Femur (tissue), 1 donor: ENCODE measurements at regions not wholly inside any gene's neighbourhood (a gene's known extent, or its start where the extent isn't known, plus 50 kb on each side); places are given as distances from the start of the nearest gene placed in this dataset.

Source experiments
- DNase-seq: peaks from one replicate; pipeline ENCODE4 v3.0.0-alpha.2; 2017

GRCh38 chr2:8399731-8400130, 282.1 kb upstream of the ID2 start:
- no peak for DNase-seq

DNA sequence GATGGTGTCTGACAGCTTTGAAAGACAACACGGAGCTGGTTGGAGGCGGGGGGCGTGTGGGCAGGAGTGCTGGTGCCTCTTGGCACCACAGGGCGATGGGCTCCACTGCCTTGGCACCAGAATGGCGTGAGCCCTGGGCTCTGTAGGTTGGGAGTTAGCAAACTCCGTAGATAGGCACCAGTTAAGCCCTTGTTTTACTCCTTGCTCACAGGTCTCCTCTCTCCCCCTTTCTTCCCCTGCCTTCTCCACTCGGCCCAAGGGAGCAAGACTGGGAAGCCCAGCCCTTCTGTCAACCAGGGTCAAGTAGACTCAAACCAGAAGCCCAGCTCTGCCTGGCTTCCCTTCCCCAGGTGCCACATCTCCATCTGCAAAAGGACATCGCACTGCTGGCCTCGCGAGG, 281.7 kb upstream of the ID2 start:
- no peak for DNase-seq

DNA sequence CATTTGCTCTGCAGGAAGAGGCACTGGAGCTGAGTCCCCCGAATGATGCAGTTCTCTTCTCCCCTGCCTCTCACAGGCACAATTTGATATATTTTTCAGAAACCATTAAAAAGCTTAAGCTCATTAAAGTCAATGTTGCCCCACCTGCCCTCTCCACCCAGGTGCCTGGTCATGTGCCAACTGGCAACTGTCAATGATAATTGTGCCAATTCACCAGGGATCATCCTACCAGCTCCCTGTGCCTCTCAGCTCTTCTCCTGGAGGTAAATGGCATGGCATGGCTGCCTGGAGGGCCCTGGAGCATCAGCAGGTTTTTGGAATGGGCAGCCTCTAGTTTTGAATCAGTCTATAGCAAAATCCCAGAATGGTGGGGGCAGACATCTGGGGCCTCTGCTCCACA, 279.6 kb upstream of the ID2 start:
- no peak for DNase-seq

DNA sequence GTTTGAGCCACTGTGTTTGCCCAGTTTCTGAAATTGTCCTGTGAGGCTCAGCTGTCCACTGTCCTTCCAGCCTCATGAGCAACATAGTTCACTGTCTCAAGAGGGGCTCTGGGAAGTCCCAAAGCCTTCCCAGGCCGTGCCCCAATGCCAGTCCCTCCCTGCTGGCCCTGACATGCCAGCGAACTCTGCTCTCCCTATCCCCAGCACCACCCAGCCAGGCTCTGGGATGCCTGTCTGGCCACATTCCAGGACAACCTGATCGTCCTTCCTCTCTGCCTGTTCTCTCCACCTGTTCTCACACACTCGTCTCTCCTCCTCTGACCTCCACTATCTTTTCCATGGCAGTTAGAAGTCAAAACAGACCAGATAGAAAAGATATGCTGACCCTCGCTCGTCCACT, 278.0 kb upstream of the ID2 start:
- no peak for DNase-seq

GRCh38 chr2:8405334-8405733, 276.5 kb upstream of the ID2 start:
- DNase-seq = no peak

- DNase-seq = no peak
Measured at GRCh38 chr2:8406271-8406670, 275.6 kb upstream of the ID2 start.

- no peak for DNase-seq
Measured at GRCh38 chr2:8407332-8407731, 274.5 kb upstream of the ID2 start.

GRCh38 chr2:8408560-8409460, 273.0 kb upstream of the ID2 start:
- DNase-seq = no peak

DNA sequence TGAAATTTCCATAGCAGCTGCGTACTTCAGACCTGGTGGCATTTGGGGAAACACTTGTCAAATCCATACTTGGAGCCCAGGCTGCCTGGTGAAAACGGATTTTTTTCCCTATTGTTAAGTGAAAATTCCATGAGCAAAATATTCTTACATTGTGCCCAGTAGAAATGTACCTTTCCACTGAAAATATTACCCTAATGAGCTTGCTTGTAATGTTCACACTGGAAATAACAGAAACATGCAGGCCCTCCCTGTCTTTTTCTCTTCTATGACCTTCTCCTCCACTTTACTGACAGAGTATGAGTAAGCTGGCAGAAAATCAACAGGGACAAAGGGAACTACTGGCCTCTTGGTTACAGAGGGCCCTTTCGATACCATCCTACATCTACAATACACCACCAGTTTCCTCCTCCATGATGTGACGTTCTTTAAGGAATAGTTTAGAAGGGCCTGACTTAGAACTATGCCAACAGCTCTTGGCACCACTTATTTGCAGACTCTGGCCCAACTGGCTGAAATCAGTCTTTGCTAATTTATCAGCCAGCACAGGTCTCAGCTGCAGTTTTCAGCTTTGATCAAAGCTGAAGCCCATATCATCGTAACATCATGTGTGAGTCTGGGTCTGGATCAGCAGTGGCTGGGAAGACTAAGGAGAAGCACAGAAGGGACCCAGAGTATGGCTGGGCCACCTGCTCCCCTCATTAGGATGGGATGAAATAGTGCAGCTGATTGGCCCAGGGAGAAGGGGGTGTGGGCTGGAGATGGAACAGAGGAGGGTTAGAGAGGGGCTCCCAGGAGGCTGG, 272.2 kb upstream of the ID2 start:
- DNase-seq = no peak

DNA sequence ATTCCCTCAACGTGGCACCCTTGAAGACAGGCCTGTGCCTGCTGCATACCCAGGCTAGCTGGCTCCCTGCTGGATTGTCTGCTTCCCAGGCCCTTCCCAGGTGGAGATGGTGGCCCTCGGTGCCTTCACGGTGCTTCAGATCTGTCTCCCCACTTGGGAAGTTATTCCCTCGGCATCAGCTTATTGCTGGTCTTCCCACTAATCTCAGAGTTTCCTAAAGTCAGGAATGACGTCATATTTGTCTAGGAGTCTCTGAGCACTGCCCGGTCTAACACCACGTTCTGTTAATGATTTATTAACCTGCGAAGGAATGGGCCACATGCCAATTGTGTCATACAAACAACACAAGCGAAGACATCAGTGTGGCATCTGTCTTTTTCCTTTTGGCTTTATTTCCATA, 269.8 kb upstream of the ID2 start:
- DNase-seq = no peak

DNA sequence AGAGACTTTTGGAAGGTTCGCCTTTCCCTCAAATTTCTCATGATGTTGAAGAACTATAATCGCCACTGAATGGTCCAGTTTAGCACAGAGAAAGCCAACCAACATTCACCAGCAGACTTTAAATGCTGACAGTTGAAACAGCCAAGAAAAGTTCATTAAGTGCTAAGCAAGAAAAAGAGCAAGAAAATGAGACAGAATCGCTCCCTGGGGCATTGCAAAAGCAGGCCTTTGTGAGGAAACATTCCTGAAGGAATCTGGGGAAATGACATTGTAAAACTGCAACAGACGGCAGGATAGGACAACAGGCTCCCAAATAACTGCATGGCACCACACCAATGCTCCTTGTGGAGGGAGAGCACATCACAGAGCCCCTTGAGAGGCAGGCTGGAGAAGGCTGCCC, 269.3 kb upstream of the ID2 start:
- DNase-seq = no peak

GRCh38 chr2:8413589-8414135, 268.2 kb upstream of the ID2 start:
- DNase-seq = no peak

GRCh38 chr2:8414946-8415879, 266.6 kb upstream of the ID2 start:
- DNase-seq = no peak

- DNase-seq = no peak
Measured at GRCh38 chr2:8416001-8416571, 265.8 kb upstream of the ID2 start.

- no peak for DNase-seq
Measured at GRCh38 chr2:8416849-8417832, 264.7 kb upstream of the ID2 start.

GRCh38 chr2:8418721-8419120, 263.1 kb upstream of the ID2 start:
- no peak for DNase-seq

DNA sequence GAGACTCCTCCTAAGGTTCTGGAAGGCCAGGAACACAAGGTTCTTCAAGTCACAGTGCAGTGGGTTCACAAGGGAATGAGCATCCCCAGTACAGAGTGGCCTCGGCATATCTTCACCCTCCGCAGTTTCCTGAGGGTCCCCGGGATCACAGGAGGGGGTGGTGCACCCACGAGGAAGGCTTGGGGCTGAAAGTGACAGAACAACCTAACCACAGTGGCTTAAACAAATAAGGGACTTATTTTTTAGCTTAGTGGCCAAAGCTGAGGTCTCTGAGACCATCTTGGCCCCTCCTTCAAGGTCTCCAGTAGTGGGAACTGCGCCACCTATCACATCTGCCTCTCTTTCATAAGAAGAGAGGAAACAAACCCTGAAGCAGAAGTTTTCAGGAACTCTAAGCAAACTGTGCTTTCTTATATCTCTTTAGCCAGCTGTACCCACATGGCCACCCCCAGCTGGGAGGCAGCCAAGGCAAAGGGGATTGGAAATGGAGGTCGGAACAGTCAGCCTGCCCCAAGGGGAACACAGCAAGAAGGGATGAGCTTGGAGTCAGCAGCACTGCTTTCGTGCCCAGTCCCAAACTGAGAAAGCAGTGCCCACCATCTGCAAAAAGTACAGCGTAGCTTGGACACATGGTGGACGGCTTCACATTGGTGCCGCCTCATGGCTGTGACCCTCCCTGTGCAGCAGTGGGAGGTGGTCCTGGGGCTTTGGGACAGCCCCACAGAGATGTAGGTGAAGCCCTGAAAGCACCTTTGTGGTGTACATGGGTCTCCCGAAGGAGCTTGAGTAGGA, 260.0 kb upstream of the ID2 start:
- no peak for DNase-seq

- no peak for DNase-seq
Measured at GRCh38 chr2:8422450-8422800, 259.4 kb upstream of the ID2 start.

DNA sequence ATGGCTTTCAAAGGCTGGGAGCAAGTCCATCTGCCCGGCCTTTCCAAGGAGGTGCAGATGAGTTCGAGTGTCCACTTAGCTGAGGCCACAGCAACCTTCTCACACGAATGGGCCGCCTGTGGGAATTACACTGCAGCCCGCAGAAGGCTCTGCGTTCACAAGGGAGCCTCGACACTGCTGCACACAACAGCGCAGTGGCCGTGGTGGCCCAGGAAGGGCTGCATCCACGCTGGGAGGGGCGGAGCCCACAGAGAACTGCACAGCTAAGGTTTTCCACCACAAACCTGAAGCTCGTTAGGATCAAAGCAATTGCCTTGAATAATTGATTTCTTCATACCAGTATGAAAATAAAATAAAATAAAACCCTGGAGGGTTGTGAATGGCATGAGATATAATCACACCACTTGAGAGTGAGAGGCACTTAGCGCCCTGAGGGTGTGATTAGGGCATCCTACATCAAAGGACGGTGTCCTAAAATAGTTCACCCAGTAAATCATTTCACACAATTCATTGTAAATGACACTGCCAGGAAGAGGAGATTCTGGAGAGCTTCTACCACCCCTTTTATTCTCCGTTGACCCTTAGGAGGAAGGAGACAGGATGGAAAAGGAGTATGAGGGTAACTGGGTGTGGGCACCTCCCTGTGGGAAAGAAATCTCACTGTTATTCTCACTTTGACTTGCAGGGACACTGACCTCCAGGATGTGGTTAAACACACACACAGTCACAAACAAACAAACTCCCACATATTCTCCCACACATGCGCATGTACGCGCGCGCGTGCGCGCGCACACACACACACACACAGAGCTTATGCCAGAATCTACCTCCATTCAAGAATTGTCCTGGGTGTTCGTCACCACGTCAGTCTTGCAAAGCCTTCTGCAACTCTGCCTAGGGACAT, 256.6 kb upstream of the ID2 start:
- DNase-seq = no peak
